Psoas muscle (tissue), 7 donors: ENCODE measurements at regions not wholly inside any gene's neighbourhood (a gene's known extent, or its start where the extent isn't known, plus 50 kb on each side); places are given as distances from the start of the nearest gene placed in this dataset.

ENCODE experiments used
- ATAC-seq, 4 donors: fragments of 200-7000 bp; cut with Tn5 transposase; one replicate each; pipeline ENCODE4 v1.9.1; 2020; ENCODE audit warnings: moderate library complexity in 3 of 4, mild to moderate bottlenecking in 2 of 4
- DNase-seq, 2 donors: peaks; one replicate each; pipeline ENCODE4 v3.0.0-alpha.2; 2020
- H3K27ac ChIP-seq: fragments of 200-600 bp; one replicate; pipeline ENCODE4 v1.8.0; 2022
- H3K27me3 ChIP-seq, 3 donors: fragments of 200-600 bp in 1 of 3; one replicate each; pipeline versions ENCODE4 v1.6.1 to v1.8.0; 2013 to 2022; ENCODE audit warnings: low read length in 2 of 3, mild to moderate bottlenecking in 2 of 3, moderate library complexity in 1 of 3; ENCODE audit not compliant: insufficient read depth in 3 of 3
- H3K36me3 ChIP-seq, 2 donors: fragments of 200-600 bp in 1 of 2; one replicate each; pipeline versions ENCODE4 v1.6.1 to v1.8.0; 2013 to 2022; ENCODE audit warnings: low read depth in 1 of 2, mild to moderate bottlenecking in 1 of 2, moderate library complexity in 1 of 2; ENCODE audit not compliant: insufficient read depth in 1 of 2
- H3K4me1 ChIP-seq: fragments of 200-600 bp; one replicate; pipeline ENCODE4 v1.8.0; 2022
- H3K4me3 ChIP-seq: fragments of 200-600 bp; one replicate; pipeline ENCODE4 v1.8.0; 2022; ENCODE audit warnings: mild to moderate bottlenecking
- H3K9me3 ChIP-seq: fragments of 200-600 bp; one replicate; pipeline ENCODE4 v1.8.0; 2022
- WGBS, 3 donors: extraction: QIAGEN DNeasy Blood & Tissue Kit; methylation state at CpG; one replicate each; pipeline versions ENCODE4 v1.1.6 to v1.1.7; 2013; 5-methylcytosine and 5-hydroxymethylcytosine counted together
- intact Hi-C, 2 donors: fragments of 100-400 bp; cut with DNase I; formaldehyde crosslinking; loops; one replicate each; pipeline versions ENCODE4 v1.11.0 to v1.14.2; 2022
- TF ChIP-seq, protein P1 (sequence below): fragments of 200-600 bp; IDR thresholded peaks from one replicate; pipeline ENCODE4 v1.8.0; 2022; ENCODE audit warnings: antibody characterized with exemption
- donor health status: healthy with polysubstance abuse.
- donor health status: DM: no; HTN: no; CAD: no; lungs with moderate emphysema.
- donor health status: Bipolar disorder and iron deficiency.
- donor health status: healthy.
- donor health status: DM: yes; HTN: yes; CAD: no.
- donor health status: DM: no; HTN: no; CAD: no.
- donor health status: DM: yes; HTN: yes; CAD: no.

- DNase-seq (no peak), ATAC-seq (no peak)
- no peaks in the 10 kb centered on the region for H3K4me1 ChIP-seq
- WGBS, 3 donors: 69 to 83% (median 76%) methylated on average over 5 of the region's 5 CpGs
- H3K36me3 ChIP-seq: no peaks in the 10 kb centered on the region
- H3K27ac ChIP-seq: no peak overlapping the region
- no peaks in the 10 kb centered on the region for H3K27me3 ChIP-seq
- TF ChIP-seq, protein P1, sequence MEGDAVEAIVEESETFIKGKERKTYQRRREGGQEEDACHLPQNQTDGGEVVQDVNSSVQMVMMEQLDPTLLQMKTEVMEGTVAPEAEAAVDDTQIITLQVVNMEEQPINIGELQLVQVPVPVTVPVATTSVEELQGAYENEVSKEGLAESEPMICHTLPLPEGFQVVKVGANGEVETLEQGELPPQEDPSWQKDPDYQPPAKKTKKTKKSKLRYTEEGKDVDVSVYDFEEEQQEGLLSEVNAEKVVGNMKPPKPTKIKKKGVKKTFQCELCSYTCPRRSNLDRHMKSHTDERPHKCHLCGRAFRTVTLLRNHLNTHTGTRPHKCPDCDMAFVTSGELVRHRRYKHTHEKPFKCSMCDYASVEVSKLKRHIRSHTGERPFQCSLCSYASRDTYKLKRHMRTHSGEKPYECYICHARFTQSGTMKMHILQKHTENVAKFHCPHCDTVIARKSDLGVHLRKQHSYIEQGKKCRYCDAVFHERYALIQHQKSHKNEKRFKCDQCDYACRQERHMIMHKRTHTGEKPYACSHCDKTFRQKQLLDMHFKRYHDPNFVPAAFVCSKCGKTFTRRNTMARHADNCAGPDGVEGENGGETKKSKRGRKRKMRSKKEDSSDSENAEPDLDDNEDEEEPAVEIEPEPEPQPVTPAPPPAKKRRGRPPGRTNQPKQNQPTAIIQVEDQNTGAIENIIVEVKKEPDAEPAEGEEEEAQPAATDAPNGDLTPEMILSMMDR: no peak
- H3K4me3 ChIP-seq: no peak overlapping the region
- no peaks in the 10 kb centered on the region for H3K9me3 ChIP-seq
- intact Hi-C loops: no loop called here
Observed at GRCh38 chr4:188911707-188912106, 772.5 kb downstream of the TRIML1 start.

GRCh38 chr4:188915175-188915574, 775.9 kb downstream of the TRIML1 start:
- intact Hi-C loops: no loop called here
- H3K27me3 ChIP-seq: no peaks in the 10 kb centered on the region
- no peak overlapping the region for H3K4me3 ChIP-seq
- no peak overlapping the region for H3K27ac ChIP-seq
- no peaks in the 10 kb centered on the region for H3K9me3 ChIP-seq
- no peaks in the 10 kb centered on the region for H3K36me3 ChIP-seq
- 70 to 91% (median 81%) methylated on average over 5 of the region's 5 CpGs for WGBS, 3 donors
- no peak for ATAC-seq
- H3K4me1 ChIP-seq: no peaks in the 10 kb centered on the region
- TF ChIP-seq, protein P1: no peak
- DNase-seq: no peak

DNA sequence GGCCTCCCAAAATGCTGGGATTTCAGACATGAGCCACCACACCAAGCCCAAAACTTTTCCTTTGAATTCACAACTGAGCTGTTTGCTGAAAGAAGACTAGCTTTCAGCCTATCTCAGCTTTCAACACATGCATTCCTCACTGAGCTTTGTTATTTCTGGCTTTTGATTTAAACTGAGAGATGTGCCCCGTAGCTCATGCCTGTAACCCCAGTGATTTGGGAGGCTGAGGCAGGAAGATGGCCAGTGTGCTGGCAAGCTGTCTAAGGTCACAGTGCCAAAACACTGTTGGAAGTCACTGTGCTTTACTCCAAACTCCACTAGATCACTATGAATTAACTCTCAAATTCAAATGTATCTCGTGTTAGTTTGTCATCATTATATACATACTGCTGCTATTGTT, 779.5 kb downstream of the TRIML1 start:
- Histone ChIP-seq H3K36me3 (no peaks in the 10 kb centered on the region), H3K27me3 (no peaks in the 10 kb centered on the region), H3K4me3 (no peak overlapping the region), H3K9me3 (no peaks in the 10 kb centered on the region), H3K4me1 (no peaks in the 10 kb centered on the region), H3K27ac (no peak overlapping the region)
- 60 to 78% (median 66%) methylated on average over 2 of the region's 2 CpGs for WGBS, 3 donors
- TF ChIP-seq, protein P1: no peak
- DNase-seq (no peak), ATAC-seq (no peak)
- intact Hi-C loops: no loop called here

DNA sequence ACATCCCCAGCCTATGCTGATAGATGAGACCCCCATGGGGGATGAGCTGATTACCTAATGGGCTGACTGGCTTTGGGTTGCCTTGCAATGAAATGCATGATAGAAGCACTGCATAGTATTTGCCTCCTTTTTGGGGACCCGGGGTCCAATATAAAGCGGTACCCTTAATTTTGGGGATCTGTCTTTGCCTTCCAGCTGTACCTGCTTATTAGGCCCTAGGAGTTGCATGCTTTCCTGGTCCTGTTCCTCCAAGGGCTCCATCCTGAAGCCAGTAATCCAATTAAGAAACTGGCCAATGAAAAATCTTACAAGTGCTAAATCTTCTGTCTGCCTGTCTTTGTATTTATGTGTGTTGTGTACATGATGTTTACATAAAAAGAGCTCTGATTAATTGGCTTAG, 791.6 kb downstream of the TRIML1 start:
- intact Hi-C loops: no loop called here
- no peaks in the 10 kb centered on the region for H3K9me3 ChIP-seq
- H3K4me3 ChIP-seq: no peak overlapping the region
- WGBS, 3 donors: 83 to 87% (median 85%) methylated on average over 2 of the region's 2 CpGs
- H3K4me1 ChIP-seq: no peaks in the 10 kb centered on the region
- no peaks in the 10 kb centered on the region for H3K27me3 ChIP-seq
- DNase-seq: no peak
- no peaks in the 10 kb centered on the region for H3K36me3 ChIP-seq
- TF ChIP-seq, protein P1: no peak
- no peak for ATAC-seq
- no peak overlapping the region for H3K27ac ChIP-seq

DNA sequence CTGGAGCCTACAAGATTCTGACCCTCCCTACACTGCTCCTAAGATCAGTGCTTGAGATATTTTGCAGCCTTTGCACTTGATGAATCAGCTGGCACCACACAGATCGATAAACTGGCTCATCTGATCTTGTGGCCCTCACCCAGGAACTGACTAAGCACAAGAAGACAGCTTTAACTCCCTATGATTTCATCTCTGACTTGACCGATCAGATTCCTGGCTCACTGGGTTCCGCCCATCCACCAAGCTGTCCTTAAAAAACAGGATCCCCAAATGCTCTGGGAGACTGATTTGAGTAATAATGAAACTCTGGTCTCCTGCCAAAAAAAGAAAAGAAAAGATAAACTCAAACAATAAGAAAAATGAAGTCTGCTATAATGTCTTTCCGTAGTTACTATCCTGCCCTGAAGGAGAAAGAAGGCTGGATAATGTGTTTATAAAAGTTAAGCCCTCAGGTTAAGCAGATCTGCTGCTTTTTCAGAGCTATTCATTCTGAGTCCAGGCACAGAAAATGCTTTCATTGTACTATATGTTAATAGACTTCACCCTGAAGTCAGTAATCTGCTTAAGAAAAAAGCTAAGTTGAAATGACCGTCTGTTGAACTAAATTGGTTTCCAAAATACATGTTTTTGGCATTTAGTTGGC, 795.2 kb downstream of the TRIML1 start:
- DNase-seq (no peak), ATAC-seq (no peak)
- H3K27ac ChIP-seq: no peak overlapping the region
- WGBS, 3 donors: 64 to 77% (median 71%) methylated on average over 5 of the region's 5 CpGs
- intact Hi-C loops: no loop called here
- TF ChIP-seq, protein P1: no peak
- no peaks in the 10 kb centered on the region for H3K9me3 ChIP-seq
- no peaks in the 10 kb centered on the region for H3K36me3 ChIP-seq
- H3K4me3 ChIP-seq: no peak overlapping the region
- H3K27me3 ChIP-seq: no peaks in the 10 kb centered on the region
- no peaks in the 10 kb centered on the region for H3K4me1 ChIP-seq
